ENCODE measurements at regions not wholly inside any gene's neighbourhood (a gene's known extent, or its start where the extent isn't known, plus 50 kb on each side); places are given as distances from the start of the nearest gene placed in this dataset.

GRCh38 chr11:120044011-120044675 is 93.8 kb downstream of the TRIM29 start:
- Histone ChIP-seq H3K9ac (ENCODE audit: low read depth in 2 of 2, low read length in 2 of 2) (no peak overlapping the region), H3K27ac (no peak overlapping the region), H3K36me3 (no peaks in the 10 kb centered on the region), H3K9me3 (no peaks in the 10 kb centered on the region), H3K27me3 (no peaks in the 10 kb centered on the region), H3K4me1 (no peaks in the 10 kb centered on the region), H3K4me3 (no peak overlapping the region)
- intact Hi-C loops (cut with DNase I) = no loop called here
- no peak for DNase-seq
- TF ChIP-seq CTCF (IDR thresholded peaks at IDR 0.05) = no peak

GRCh38 chr11:120043328-120043945 is 94.5 kb downstream of the TRIM29 start:
- no peak overlapping the region for H3K27ac ChIP-seq
- H3K9ac ChIP-seq (ENCODE audit: low read depth in 2 of 2, low read length in 2 of 2) = no peak overlapping the region
- no peaks in the 10 kb centered on the region for H3K9me3 ChIP-seq
- intact Hi-C loops (cut with DNase I) = no loop called here
- no peaks in the 10 kb centered on the region for H3K27me3 ChIP-seq
- no peaks in the 10 kb centered on the region for H3K4me1 ChIP-seq
- DNase-seq = peak; percentile 2
- no peaks in the 10 kb centered on the region for H3K36me3 ChIP-seq
- no peak for TF ChIP-seq CTCF (IDR thresholded peaks at IDR 0.05)
- no peak overlapping the region for H3K4me3 ChIP-seq

GRCh38 chr11:120041625-120042024 is 96.3 kb downstream of the TRIM29 start:
- Histone ChIP-seq H3K36me3 (no peaks in the 10 kb centered on the region), H3K4me3 (no peak overlapping the region), H3K27me3 (no peaks in the 10 kb centered on the region), H3K4me1 (no peaks in the 10 kb centered on the region), H3K9me3 (no peaks in the 10 kb centered on the region), H3K27ac (no peak overlapping the region), H3K9ac (ENCODE audit: low read depth in 2 of 2, low read length in 2 of 2) (no peak overlapping the region)
- intact Hi-C loops (cut with DNase I) = no loop called here
- TF ChIP-seq CTCF (IDR thresholded peaks at IDR 0.05) = no peak
- DNase-seq = no peak

GRCh38 chr11:120040151-120040840 is 97.6 kb downstream of the TRIM29 start:
- peak; percentile 4 for DNase-seq
- no peaks in the 10 kb centered on the region for H3K36me3 ChIP-seq
- no peak overlapping the region for H3K27ac ChIP-seq
- no peaks in the 10 kb centered on the region for H3K9me3 ChIP-seq
- no peak for TF ChIP-seq CTCF (IDR thresholded peaks at IDR 0.05)
- no peak overlapping the region for H3K4me3 ChIP-seq
- intact Hi-C loops (cut with DNase I) = no loop called here
- H3K27me3 ChIP-seq = no peaks in the 10 kb centered on the region
- H3K9ac ChIP-seq (ENCODE audit: low read depth in 2 of 2, low read length in 2 of 2) = no peak overlapping the region
- H3K4me1 ChIP-seq = no peaks in the 10 kb centered on the region

- no peak overlapping the region for H3K27ac ChIP-seq
- DNase-seq = peak; percentile 1
Measured at GRCh38 chr11:120039039-120039438, 98.9 kb downstream of the TRIM29 start.

More at GRCh38 chr11:120039039-120039438, 98.9 kb downstream of the TRIM29 start:
- Histone ChIP-seq H3K9me3 (no peaks in the 10 kb centered on the region), H3K4me1 (no peaks in the 10 kb centered on the region), H3K36me3 (no peaks in the 10 kb centered on the region), H3K4me3 (no peak overlapping the region), H3K27me3 (no peaks in the 10 kb centered on the region), H3K9ac (ENCODE audit: low read depth in 2 of 2, low read length in 2 of 2) (no peak overlapping the region)
- intact Hi-C loops (cut with DNase I) = no loop called here
- TF ChIP-seq CTCF (IDR thresholded peaks at IDR 0.05) = no peak
